ENCODE measurements at regions not wholly inside any gene's neighbourhood (a gene's known extent, or its start where the extent isn't known, plus 50 kb on each side); places are given as distances from the start of the nearest gene placed in this dataset.

- no peak overlapping the region for H2BK5ac ChIP-seq (ENCODE audit: insufficient read length, low read length)
- H4K5ac ChIP-seq (ENCODE audit: insufficient read length, low read depth, low read length): no peak overlapping the region
- H2AK5ac ChIP-seq (ENCODE audit: insufficient read length, low read length): no peak overlapping the region
- H3K27ac ChIP-seq (ENCODE audit: insufficient read length, low read depth, low read length): no peak overlapping the region
- no peak overlapping the region for H2BK120ac ChIP-seq (ENCODE audit: low read depth, low read length, poor library complexity, severe bottlenecking)
- no peaks in the 10 kb centered on the region for H3K23me2 ChIP-seq (ENCODE audit: insufficient read length, low read depth, low read length, poor library complexity, severe bottlenecking)
- no peak overlapping the region for H3K56ac ChIP-seq (ENCODE audit: insufficient read length, low read depth, low read length)
- no peak for DNase-seq
- no peak overlapping the region for H3K9ac ChIP-seq (ENCODE audit: extremely low read depth, insufficient read length, low read length)
- H2BK15ac ChIP-seq (ENCODE audit: low read depth, low read length): no peak overlapping the region
- H3K18ac ChIP-seq (ENCODE audit: insufficient read length, low read depth, low read length): no peak overlapping the region
- no peak overlapping the region for H3K23ac ChIP-seq (ENCODE audit: insufficient read length, low read depth, low read length)
- no peak overlapping the region for H3K14ac ChIP-seq (ENCODE audit: insufficient read depth, low read length)
- no peaks in the 10 kb centered on the region for H3K79me1 ChIP-seq (ENCODE audit: insufficient read depth, low read depth, low read length, poor library complexity, severe bottlenecking)
- no peak overlapping the region for H3T11ph ChIP-seq (ENCODE audit: low read length)
- TF ChIP-seq CTCF (conservative IDR thresholded peaks at IDR 0.05): no peak
- H3K27me3 ChIP-seq (ENCODE audit: insufficient read depth, low read length): no peaks in the 10 kb centered on the region
- Mint-ChIP-seq H3K4me3 (no peak overlapping the region), H3K9me3 (no peaks in the 10 kb centered on the region), H3K27me3 (ENCODE audit: low read depth) (peaks cover 1% of the 10 kb centered on the region; the same call in 1 of the 2 replicates), H3K36me3 (ENCODE audit: insufficient read depth in 1 of 3, low read depth in 3 of 3) (no peaks in the 10 kb centered on the region), H3K4me1 (peaks cover 9 to 14% of the 10 kb centered on the region in 2 experiments), H3K27ac (no peak overlapping the region)
- no peak overlapping the region for H2BK12ac ChIP-seq (ENCODE audit: insufficient read length, low read depth, low read length)
- H3K79me2 ChIP-seq (ENCODE audit: insufficient read depth, low read length): no peaks in the 10 kb centered on the region
- no peaks in the 10 kb centered on the region for H3K9me3 ChIP-seq (ENCODE audit: control insufficient read depth, low read depth, low read length)
- no peak overlapping the region for H3K4me2 ChIP-seq (ENCODE audit: insufficient read depth, insufficient read length, low read length)
- no peak overlapping the region for H4K8ac ChIP-seq (replicated peaks; ENCODE audit: insufficient read length, low read depth, low read length)
- no peak overlapping the region for H2AFZ ChIP-seq (ENCODE audit: low read length)
- no peak overlapping the region for H2BK20ac ChIP-seq (ENCODE audit: low read depth, low read length, poor library complexity, severe bottlenecking)
- no peaks in the 10 kb centered on the region; the same call in 1 of the 2 replicates for H3K4me1 ChIP-seq (ENCODE audit: insufficient read depth, low read length)
- no peak overlapping the region for H4K91ac ChIP-seq (ENCODE audit: insufficient read length, low read depth, low read length)
- H4K20me1 ChIP-seq (ENCODE audit: control insufficient read depth, insufficient read depth, insufficient read length): no peaks in the 10 kb centered on the region
- no peak overlapping the region for H3K4ac ChIP-seq (ENCODE audit: low read depth, low read length)
Measured at GRCh38 chr2:54401554-54401953, 54.6 kb upstream of the SPTBN1 start.

All from H9 (cell line).